ENCODE measurements at regions not wholly inside any gene's neighbourhood (a gene's known extent, or its start where the extent isn't known, plus 50 kb on each side); places are given as distances from the start of the nearest gene placed in this dataset.

DNA sequence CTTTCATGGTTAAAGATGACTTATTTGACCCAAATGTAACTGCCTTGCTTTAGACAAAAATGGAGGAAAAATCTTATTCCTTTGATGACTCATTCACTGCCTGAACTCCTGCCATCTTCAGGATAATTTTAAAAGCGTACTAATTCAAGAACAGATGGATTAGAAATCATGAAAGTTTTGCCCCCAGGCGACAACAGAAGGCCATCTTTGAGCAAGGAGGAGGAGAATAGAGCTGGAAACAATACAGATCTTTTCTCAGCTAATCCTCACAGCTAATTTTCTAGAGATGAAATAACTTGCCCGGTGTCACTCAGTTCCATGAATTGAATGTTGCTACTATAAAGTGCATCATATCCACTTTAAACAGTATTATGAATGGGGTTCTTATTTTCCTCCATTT, 324.7 kb upstream of the RARB start:
- TF ChIP-seq, protein P1, sequence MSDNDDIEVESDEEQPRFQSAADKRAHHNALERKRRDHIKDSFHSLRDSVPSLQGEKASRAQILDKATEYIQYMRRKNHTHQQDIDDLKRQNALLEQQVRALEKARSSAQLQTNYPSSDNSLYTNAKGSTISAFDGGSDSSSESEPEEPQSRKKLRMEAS (IDR thresholded peaks at IDR 0.05; ENCODE audit: insufficient read depth, insufficient read length): no peak
- TF ChIP-seq POLR2A (IDR thresholded peaks at IDR 0.05; ENCODE audit: low read depth, low read length) (no peak), CTCF (IDR thresholded peaks at IDR 0.05; ENCODE audit: extremely low read depth in 1 of 2, insufficient read depth in 1 of 2, low read depth in 1 of 2, low read length in 2 of 2) (no peak), GATA2 (IDR thresholded peaks at IDR 0.05; ENCODE audit: insufficient read depth, insufficient read length, low read depth, low read length) (no peak), EZH2 (IDR thresholded peaks at IDR 0.05; ENCODE audit: borderline replicate concordance, low read depth, low read length, severe bottlenecking) (no peak)

All from endothelial cell of umbilical vein (primary cell).